Lower leg skin (tissue), 3 donors: ENCODE measurements at regions not wholly inside any gene's neighbourhood (a gene's known extent, or its start where the extent isn't known, plus 50 kb on each side); places are given as distances from the start of the nearest gene placed in this dataset.

Experiments
- POLR2A ChIP-seq, 2 donors: fragments of 450-650 bp; IDR thresholded peaks; one replicate each; pipeline ENCODE4 v1.6.1; 2016 to 2017; ENCODE audit warnings: antibody characterized with exemption in 2 of 2, mild to moderate bottlenecking in 1 of 2, moderate library complexity in 1 of 2
- TF ChIP-seq, protein P1 (sequence below), 3 donors: fragments of 450-650 bp; IDR thresholded peaks; one replicate each; pipeline ENCODE4 v1.5.1; 2016; ENCODE audit warnings: antibody characterized with exemption in 3 of 3, mild to moderate bottlenecking in 3 of 3, moderate library complexity in 2 of 3

DNA sequence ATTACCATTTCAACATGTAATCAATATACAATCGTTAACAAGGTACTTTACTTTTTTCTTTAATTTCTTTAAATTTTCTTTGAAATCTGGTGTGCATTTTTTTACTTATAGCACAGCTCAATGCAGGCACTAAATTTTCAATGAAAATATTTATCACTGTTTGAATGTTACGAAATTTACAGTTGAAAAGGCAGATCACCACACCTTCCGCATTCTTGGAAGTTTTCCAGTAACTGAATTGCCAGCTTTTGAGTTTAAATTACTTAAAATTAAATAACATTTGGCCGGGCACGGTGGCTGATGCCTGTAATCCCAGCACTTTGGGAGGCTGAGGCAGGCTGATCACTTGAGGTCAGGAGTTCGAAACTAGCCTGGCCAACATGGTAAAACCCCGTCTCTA lies 309.9 kb downstream of the BMP7 start:
- TF ChIP-seq POLR2A (IDR thresholded peaks at IDR 0.05) = no peak
- TF ChIP-seq, protein P1, sequence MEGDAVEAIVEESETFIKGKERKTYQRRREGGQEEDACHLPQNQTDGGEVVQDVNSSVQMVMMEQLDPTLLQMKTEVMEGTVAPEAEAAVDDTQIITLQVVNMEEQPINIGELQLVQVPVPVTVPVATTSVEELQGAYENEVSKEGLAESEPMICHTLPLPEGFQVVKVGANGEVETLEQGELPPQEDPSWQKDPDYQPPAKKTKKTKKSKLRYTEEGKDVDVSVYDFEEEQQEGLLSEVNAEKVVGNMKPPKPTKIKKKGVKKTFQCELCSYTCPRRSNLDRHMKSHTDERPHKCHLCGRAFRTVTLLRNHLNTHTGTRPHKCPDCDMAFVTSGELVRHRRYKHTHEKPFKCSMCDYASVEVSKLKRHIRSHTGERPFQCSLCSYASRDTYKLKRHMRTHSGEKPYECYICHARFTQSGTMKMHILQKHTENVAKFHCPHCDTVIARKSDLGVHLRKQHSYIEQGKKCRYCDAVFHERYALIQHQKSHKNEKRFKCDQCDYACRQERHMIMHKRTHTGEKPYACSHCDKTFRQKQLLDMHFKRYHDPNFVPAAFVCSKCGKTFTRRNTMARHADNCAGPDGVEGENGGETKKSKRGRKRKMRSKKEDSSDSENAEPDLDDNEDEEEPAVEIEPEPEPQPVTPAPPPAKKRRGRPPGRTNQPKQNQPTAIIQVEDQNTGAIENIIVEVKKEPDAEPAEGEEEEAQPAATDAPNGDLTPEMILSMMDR (IDR thresholded peaks at IDR 0.05) = no peak
